ENCODE measurements at regions not wholly inside any gene's neighbourhood (a gene's known extent, or its start where the extent isn't known, plus 50 kb on each side); places are given as distances from the start of the nearest gene placed in this dataset.
A peak's percentile ranks its signal among the peaks of the same experiment; 100 is the strongest.

GRCh38 chr5:104139840-104140239 is 577.3 kb upstream of the NUDT12 start:
- TF ChIP-seq CTCF (IDR thresholded peaks at IDR 0.05) (peak in 2 of 12 donors; percentile 15 to 28), POLR2A (IDR thresholded peaks at IDR 0.05) (no peak)
